ENCODE measurements at regions not wholly inside any gene's neighbourhood (a gene's known extent, or its start where the extent isn't known, plus 50 kb on each side); places are given as distances from the start of the nearest gene placed in this dataset.

DNA sequence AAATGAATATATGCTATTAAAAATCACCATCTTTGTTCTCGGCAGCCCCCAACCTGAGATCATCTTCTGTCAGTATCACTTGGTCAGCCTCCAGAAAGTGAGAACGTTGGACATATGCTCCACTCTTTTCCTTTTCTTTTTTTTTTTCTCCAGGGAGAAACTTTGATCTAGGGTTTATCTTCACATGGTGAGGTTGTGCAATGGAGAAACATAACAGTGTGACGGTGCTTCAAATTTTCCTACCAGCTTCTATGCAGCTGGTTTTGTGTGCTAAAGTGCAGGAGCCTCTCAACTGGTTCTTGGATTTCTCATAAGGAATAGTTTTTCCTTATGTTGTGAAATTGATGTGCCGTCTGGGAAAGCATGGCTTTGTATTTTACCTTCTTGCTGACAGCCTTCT lies 1202.9 kb downstream of the NCAM2 start:
- TF ChIP-seq CTCF (conservative IDR thresholded peaks at IDR 0.05 in 1 of 2, IDR thresholded peaks at IDR 0.05 in 1 of 2; ENCODE audit: extremely low read depth in 1 of 2, insufficient read depth in 1 of 2, low read depth in 1 of 2, low read length in 2 of 2): no peak
- no peak for TF ChIP-seq EZH2 (IDR thresholded peaks at IDR 0.05; ENCODE audit: borderline replicate concordance, low read length)

All from mammary epithelial cell (primary cell).